HG03196 (cell line): ENCODE measurements at regions not wholly inside any gene's neighbourhood (a gene's known extent, or its start where the extent isn't known, plus 50 kb on each side); places are given as distances from the start of the nearest gene placed in this dataset.

Experiments
- ATAC-seq: cut with Tn5 transposase; IDR thresholded peaks from one replicate; pipeline ENCODE4 v1.9.1; 2021; ENCODE audit not compliant: unreplicated experiment

GRCh38 chr10:112006831-112007230 is 176.7 kb downstream of the GPAM start:
- ATAC-seq: no peak

GRCh38 chr10:112022196-112022595 is 161.4 kb downstream of the GPAM start:
- no peak for ATAC-seq

GRCh38 chr10:112024079-112024478 is 159.5 kb downstream of the GPAM start:
- ATAC-seq: no peak

- ATAC-seq: no peak
Measured at GRCh38 chr10:112025228-112025627, 158.3 kb downstream of the GPAM start.

GRCh38 chr10:112026438-112026837 is 157.1 kb downstream of the GPAM start:
- no peak for ATAC-seq

- no peak for ATAC-seq
Measured at GRCh38 chr10:112027731-112028280, 155.8 kb downstream of the GPAM start.

- no peak for ATAC-seq
Measured at GRCh38 chr10:112030431-112030830, 153.1 kb downstream of the GPAM start.

- ATAC-seq: no peak
Measured at GRCh38 chr10:112039823-112040222, 143.7 kb downstream of the GPAM start.

- ATAC-seq: no peak
Measured at GRCh38 chr10:112040696-112041095, 142.9 kb downstream of the GPAM start.

GRCh38 chr10:112045938-112046337 is 137.6 kb downstream of the GPAM start:
- ATAC-seq: no peak

GRCh38 chr10:112047674-112048073 is 135.9 kb downstream of the GPAM start:
- no peak for ATAC-seq

- ATAC-seq: no peak
Measured at GRCh38 chr10:112052166-112052565, 131.4 kb downstream of the GPAM start.

GRCh38 chr10:112053895-112054294 is 129.7 kb downstream of the GPAM start:
- ATAC-seq: no peak

GRCh38 chr10:112054516-112054915 is 129.0 kb downstream of the GPAM start:
- ATAC-seq: no peak

GRCh38 chr10:112057072-112057471 is 126.5 kb downstream of the GPAM start:
- ATAC-seq: no peak

GRCh38 chr10:112059220-112059619 is 124.3 kb downstream of the GPAM start:
- no peak for ATAC-seq

- no peak for ATAC-seq
Measured at GRCh38 chr10:112071596-112072133, 111.9 kb downstream of the GPAM start.

GRCh38 chr10:112078003-112078402 is 105.6 kb downstream of the GPAM start:
- no peak for ATAC-seq

GRCh38 chr10:112080231-112080630 is 103.3 kb downstream of the GPAM start:
- no peak for ATAC-seq

- no peak for ATAC-seq
Measured at GRCh38 chr10:112082120-112082519, 101.4 kb downstream of the GPAM start.

- no peak for ATAC-seq
Measured at GRCh38 chr10:112083472-112083871, 100.1 kb downstream of the GPAM start.

- no peak for ATAC-seq
Measured at GRCh38 chr10:112087953-112088456, 95.6 kb downstream of the GPAM start.

GRCh38 chr10:112091703-112092102 is 91.9 kb downstream of the GPAM start:
- ATAC-seq: no peak
